NCI-H69 (cell line): ENCODE measurements at regions not wholly inside any gene's neighbourhood (a gene's known extent, or its start where the extent isn't known, plus 50 kb on each side); places are given as distances from the start of the nearest gene placed in this dataset.

Source experiments
- DNase-seq: peaks from one replicate; lab custom pipeline; 2025; lab: John Stamatoyannopoulos, UW

GRCh38 chr11:62030071-62030684, 62.7 kb upstream of the FTH1 start:
- no peak for DNase-seq

DNA sequence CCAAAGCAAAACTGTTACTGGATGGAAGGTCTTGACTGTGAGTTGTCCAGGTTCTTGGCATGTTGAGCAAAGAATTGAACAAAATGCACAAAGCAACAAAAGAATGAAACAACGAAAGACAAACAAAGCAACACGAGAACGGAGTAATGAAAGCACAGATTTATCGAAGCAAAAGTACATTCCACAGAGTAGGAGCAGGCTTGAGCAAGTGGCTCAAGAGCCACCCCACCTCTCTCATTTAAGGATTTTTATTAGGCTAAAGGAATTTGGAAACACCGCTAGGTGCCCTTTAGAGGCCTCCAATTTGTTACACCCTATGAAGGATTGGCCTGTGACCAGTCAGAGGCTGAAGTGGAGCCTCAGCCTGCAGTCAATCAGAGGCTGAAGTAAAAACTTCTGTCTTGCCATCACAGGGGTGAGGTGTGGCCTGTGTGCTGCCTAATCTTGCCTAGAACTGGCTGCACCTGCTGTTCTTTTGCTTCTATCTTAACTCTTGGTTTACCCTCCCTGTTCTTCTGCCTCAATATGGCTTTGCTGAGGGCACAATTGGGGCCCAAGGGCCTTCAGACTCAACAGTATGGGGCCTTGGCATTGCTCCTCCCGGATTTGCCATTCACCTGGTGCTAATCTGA, 59.4 kb upstream of the FTH1 start:
- DNase-seq, result no peak

DNA sequence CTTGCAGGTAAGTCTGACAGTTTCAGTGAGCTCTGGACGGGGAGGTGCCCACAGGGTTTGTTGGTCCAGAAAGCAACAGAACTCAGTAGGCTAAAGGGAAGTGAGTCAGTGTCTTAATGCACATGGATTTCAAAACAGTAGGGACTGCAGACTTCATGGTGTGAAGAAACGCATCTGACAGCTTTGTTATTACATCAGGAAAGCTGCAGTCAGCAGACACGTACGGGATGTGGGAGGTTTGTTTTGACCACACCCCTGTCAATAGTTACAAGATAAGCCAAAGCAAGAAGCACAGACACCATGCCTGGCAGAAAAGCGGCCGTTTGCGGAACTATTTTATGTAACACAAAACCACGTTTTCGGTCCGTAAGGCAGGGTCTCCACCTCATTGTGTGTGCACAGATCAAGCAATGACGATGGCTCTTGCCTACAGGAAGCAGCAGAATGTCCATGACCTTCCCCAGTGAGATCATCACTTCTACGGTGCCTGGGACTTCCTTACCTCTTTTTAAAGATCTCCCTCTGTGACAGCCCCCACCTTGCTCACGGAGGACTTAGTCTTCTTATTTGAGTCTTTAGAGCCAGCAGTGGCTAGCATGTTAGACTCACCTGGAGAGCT, 58.2 kb upstream of the FTH1 start:
- peak; percentile 60 for DNase-seq

GRCh38 chr11:62024936-62025486, 57.6 kb upstream of the FTH1 start:
- no peak for DNase-seq

- DNase-seq, result no peak
Observed at GRCh38 chr11:62022211-62022610, 54.8 kb upstream of the FTH1 start.

- no peak for DNase-seq
Observed at GRCh38 chr11:62020661-62021060, 53.2 kb upstream of the FTH1 start.

DNA sequence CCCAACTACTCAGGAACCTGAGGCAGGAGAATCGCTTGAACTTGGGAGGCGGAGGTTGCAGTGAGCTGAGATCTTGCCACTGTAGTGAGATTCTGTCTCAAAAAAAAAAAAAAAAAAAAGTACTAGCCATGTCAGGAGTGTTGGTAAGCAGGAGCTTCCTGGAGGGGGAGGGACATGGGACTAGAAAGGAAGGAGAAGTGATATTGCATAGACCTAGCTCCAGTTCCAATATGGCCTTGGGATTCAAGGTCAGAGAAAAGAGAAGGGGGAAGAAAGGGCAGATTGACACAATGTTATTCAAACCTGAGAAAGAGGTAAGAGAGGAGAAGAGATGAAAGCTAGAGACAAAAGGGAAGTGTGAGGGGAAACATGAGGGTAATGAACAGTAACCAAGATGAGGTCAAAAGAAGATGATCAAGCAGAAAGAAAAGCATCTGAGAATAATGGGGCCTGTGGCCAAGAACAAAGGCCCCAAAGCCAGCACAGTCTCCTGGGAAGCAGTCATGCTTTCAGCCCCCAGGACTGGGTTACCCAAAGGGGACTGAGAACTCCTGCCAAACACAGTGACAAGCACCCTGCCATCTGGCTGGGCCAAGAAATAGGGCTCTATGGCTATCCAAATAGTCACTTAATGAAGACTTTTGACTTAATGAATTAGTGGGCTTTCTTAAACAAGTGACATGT, 51.7 kb upstream of the FTH1 start:
- DNase-seq, result no peak

GRCh38 chr11:62017878-62018655, 50.6 kb upstream of the FTH1 start:
- no peak for DNase-seq
